ENCODE measurements at regions not wholly inside any gene's neighbourhood (a gene's known extent, or its start where the extent isn't known, plus 50 kb on each side); places are given as distances from the start of the nearest gene placed in this dataset.

DNA sequence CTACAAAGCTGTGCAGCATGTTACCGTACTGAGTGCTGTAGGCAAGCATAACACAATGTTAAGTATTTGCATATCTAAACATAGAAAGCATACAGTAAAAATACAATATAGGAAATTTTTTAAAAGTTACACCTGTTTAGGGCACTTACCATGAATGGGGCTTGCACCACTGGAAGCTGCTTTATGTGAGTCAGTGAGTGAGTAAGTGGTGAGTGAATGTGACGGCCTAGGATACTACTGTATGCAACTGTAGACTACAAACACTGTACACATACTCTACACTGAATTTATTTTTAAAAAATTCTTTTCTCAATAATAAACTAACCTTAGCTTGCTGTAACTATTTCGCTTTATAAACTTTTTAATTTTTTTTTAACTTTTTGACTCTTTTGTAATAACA, 82.1 kb upstream of the FSCB start:
- TF ChIP-seq, protein P1, sequence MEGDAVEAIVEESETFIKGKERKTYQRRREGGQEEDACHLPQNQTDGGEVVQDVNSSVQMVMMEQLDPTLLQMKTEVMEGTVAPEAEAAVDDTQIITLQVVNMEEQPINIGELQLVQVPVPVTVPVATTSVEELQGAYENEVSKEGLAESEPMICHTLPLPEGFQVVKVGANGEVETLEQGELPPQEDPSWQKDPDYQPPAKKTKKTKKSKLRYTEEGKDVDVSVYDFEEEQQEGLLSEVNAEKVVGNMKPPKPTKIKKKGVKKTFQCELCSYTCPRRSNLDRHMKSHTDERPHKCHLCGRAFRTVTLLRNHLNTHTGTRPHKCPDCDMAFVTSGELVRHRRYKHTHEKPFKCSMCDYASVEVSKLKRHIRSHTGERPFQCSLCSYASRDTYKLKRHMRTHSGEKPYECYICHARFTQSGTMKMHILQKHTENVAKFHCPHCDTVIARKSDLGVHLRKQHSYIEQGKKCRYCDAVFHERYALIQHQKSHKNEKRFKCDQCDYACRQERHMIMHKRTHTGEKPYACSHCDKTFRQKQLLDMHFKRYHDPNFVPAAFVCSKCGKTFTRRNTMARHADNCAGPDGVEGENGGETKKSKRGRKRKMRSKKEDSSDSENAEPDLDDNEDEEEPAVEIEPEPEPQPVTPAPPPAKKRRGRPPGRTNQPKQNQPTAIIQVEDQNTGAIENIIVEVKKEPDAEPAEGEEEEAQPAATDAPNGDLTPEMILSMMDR (IDR thresholded peaks at IDR 0.05; ENCODE audit: insufficient read depth, low read depth, low read length, missing control alignments), result no peak
- H3K4me3 ChIP-seq (ENCODE audit: low read depth, low read length), result no peak overlapping the region
- DNase-seq (ENCODE audit: low read depth), result no peak

DNA sequence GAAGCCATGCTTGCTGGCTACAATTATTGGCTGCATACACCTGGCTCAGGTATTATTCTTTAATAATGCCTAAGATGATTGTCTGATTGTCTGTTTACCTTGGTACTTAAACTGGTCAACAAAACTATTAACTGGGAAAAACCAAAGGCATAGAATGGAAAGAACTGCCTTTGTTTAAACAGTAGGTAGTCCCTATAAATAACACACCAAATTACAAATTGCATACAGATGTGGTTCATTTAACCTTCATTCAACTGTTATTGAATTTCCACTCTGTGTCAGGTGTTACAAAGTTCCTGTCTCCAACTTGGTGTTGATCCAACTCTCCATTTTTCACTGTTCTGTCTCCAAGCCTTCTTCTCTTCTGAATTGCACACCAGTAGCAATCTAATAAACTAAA, 79.8 kb upstream of the FSCB start:
- no peak overlapping the region for H3K4me3 ChIP-seq (ENCODE audit: low read depth, low read length)
- no peak for DNase-seq (ENCODE audit: low read depth)
- TF ChIP-seq, protein P1 (IDR thresholded peaks at IDR 0.05; ENCODE audit: insufficient read depth, low read depth, low read length, missing control alignments), result no peak

DNA sequence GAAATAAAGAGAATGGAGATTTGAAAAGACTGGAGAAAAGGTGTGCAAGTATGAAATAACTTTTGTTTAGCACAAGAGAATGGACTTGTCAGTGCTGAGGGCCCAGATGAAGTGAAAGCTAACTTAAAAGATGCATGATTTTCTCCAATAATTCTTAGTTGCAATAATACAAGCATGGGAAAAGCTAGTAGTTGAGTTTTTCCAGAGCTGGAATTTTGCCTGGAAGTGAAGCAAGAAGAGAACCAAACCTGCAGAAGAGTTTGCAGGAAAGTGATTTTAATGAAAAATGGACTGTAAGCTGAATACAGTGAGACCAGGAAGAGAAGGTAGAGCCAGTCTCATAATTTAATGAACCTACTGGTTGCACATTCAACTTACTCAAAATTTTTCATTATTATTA, 69.3 kb upstream of the FSCB start:
- no peak overlapping the region for H3K4me3 ChIP-seq (ENCODE audit: low read depth, low read length)
- DNase-seq (ENCODE audit: low read depth), result no peak
- TF ChIP-seq, protein P1 (IDR thresholded peaks at IDR 0.05; ENCODE audit: insufficient read depth, low read depth, low read length, missing control alignments), result no peak

DNA sequence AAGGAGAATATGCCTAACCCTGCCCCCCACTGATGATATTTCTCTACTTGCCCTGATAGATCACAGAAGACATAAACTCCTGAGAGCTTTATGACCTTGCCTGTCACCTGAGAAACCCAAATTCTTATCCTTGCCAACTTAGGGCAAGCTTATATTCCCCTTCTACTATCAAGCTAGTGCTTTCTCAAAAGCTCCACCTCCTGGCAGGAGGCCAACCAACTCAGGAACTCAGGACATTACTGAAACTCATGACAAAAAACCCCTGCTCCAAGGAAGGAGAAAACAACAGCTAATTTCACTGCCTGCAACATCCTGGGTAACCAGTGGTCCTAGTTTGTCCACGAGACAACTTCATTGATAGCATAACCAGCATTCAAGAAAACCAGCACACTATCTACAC, 60.9 kb upstream of the FSCB start:
- no peak overlapping the region for H3K4me3 ChIP-seq (ENCODE audit: low read depth, low read length)
- no peak for DNase-seq (ENCODE audit: low read depth)
- TF ChIP-seq, protein P1 (IDR thresholded peaks at IDR 0.05; ENCODE audit: insufficient read depth, low read depth, low read length, missing control alignments), result no peak

DNA sequence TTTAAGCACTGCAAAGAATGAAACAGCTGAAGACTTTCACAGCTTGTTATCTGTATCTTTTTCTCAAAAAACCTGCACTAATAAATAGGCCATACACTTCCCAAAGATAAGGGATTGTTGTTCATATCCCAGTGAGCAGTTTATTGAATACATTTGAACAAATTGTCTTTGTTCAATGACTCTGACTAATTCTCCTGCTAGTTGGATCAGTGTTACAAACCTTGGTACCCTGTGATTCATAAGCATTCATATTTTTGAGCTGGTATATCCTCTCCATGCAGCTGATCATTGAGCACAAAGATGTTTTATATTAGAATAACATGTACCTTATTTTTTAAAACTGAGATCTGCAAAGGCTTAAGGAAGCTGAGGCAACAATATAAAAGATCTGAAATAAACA, 58.9 kb upstream of the FSCB start:
- no peak for DNase-seq (ENCODE audit: low read depth)
- TF ChIP-seq, protein P1 (IDR thresholded peaks at IDR 0.05; ENCODE audit: insufficient read depth, low read depth, low read length, missing control alignments), result no peak
- H3K4me3 ChIP-seq (ENCODE audit: low read depth, low read length), result no peak overlapping the region

DNA sequence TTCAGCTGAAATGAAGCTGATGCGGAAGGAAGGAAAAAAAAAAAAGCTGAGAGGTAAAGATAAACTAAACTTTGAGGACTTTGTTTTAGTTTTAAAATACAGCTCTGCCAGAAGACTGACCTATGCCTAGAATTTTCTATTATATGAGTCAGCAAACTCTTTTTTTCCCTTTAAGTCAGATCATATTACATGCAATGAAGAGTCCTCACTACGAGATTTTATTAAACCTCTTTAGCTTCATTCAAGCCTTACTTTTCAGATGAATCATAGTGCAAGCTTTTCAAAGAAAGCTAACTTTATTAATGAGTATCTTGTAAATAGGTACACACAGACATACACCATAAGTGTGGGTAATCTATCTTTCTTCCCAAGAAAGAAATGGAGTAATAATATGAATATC, 57.8 kb upstream of the FSCB start:
- no peak for DNase-seq (ENCODE audit: low read depth)
- no peak overlapping the region for H3K4me3 ChIP-seq (ENCODE audit: low read depth, low read length)
- TF ChIP-seq, protein P1 (IDR thresholded peaks at IDR 0.05; ENCODE audit: insufficient read depth, low read depth, low read length, missing control alignments), result no peak
